H1 (cell line): ENCODE measurements at regions not wholly inside any gene's neighbourhood (a gene's known extent, or its start where the extent isn't known, plus 50 kb on each side); places are given as distances from the start of the nearest gene placed in this dataset.

Experiments
- CHD1 ChIP-seq: IDR thresholded peaks from 2 replicates; pipeline ENCODE4 v1.6.1; 2012; ENCODE audit warnings: low read depth, low read length, improper control_type of control experiment
- CHD2 ChIP-seq: IDR thresholded peaks from 2 replicates; pipeline ENCODE4 v1.6.1; 2012; ENCODE audit warnings: low read length, improper control_type of control experiment
- CHD7 ChIP-seq: fragments of 300-600 bp; sonication (generic); IDR thresholded peaks from 2 replicates; pipeline ENCODE4 v1.7.1; 2012; ENCODE audit warnings: low read length, moderate library complexity, mild to moderate bottlenecking, inconsistent platforms; ENCODE audit not compliant: insufficient replicate concordance
- MAFK ChIP-seq: IDR thresholded peaks from 2 replicates; pipeline ENCODE4 v1.6.1; 2012; ENCODE audit warnings: low read depth, mild to moderate bottlenecking, improper control_type of control experiment, low read length
- POU5F1 ChIP-seq: IDR thresholded peaks from 2 replicates; pipeline ENCODE4 v1.6.1; 2011; ENCODE audit warnings: low read depth, mild to moderate bottlenecking, low read length, moderate library complexity
- RBBP5 ChIP-seq: IDR thresholded peaks from 2 replicates; pipeline ENCODE4 v1.7.1; 2012; ENCODE audit warnings: low read depth, mild to moderate bottlenecking, inconsistent platforms, low read length, moderate library complexity, borderline replicate concordance

GRCh38 chr17:12597895-12598294 is 67.8 kb upstream of the MYOCD start (continued):
- TF ChIP-seq CHD7 = no peak
- no peak for TF ChIP-seq POU5F1
- peak; percentile 17; the same call in 1 of the 2 replicates for TF ChIP-seq MAFK
- TF ChIP-seq CHD1 = no peak
- no peak for TF ChIP-seq RBBP5
- TF ChIP-seq CHD2 = no peak
